Duodenal mucosa (tissue), 2 donors: ENCODE measurements at regions not wholly inside any gene's neighbourhood (a gene's known extent, or its start where the extent isn't known, plus 50 kb on each side); places are given as distances from the start of the nearest gene placed in this dataset.

Experiments used
- H3K27ac ChIP-seq: one replicate; pipeline ENCODE4 v1.7.0; 2013; ENCODE audit warnings: low read depth, low read length
- H3K27me3 ChIP-seq, 2 donors: one replicate each; pipeline ENCODE4 v1.7.0; 2013; ENCODE audit warnings: low read length in 2 of 2, control low read depth in 1 of 2; ENCODE audit not compliant: insufficient read depth in 2 of 2, control insufficient read depth in 1 of 2
- H3K36me3 ChIP-seq, 2 donors: one replicate each; pipeline ENCODE4 v1.7.0; 2013; ENCODE audit warnings: low read length in 2 of 2, control low read depth in 1 of 2; ENCODE audit not compliant: insufficient read depth in 2 of 2, control insufficient read depth in 1 of 2
- H3K4me1 ChIP-seq, 2 donors: one replicate each; pipeline ENCODE4 v1.7.0; 2013; ENCODE audit warnings: low read length in 2 of 2, control low read depth in 1 of 2; ENCODE audit not compliant: insufficient read depth in 2 of 2, control insufficient read depth in 1 of 2
- H3K4me3 ChIP-seq, 2 donors: one replicate each; pipeline ENCODE4 v1.7.0; 2013; ENCODE audit warnings: low read length in 2 of 2, low read depth in 1 of 2
- H3K9ac ChIP-seq, 2 donors: one replicate each; pipeline ENCODE4 v1.7.0; 2013; ENCODE audit warnings: low read length in 2 of 2, low read depth in 1 of 2
- H3K9me3 ChIP-seq, 2 donors: one replicate each; pipeline ENCODE4 v1.7.0; 2013; ENCODE audit warnings: low read length in 2 of 2, control low read depth in 1 of 2; ENCODE audit not compliant: control insufficient read depth in 1 of 2

DNA sequence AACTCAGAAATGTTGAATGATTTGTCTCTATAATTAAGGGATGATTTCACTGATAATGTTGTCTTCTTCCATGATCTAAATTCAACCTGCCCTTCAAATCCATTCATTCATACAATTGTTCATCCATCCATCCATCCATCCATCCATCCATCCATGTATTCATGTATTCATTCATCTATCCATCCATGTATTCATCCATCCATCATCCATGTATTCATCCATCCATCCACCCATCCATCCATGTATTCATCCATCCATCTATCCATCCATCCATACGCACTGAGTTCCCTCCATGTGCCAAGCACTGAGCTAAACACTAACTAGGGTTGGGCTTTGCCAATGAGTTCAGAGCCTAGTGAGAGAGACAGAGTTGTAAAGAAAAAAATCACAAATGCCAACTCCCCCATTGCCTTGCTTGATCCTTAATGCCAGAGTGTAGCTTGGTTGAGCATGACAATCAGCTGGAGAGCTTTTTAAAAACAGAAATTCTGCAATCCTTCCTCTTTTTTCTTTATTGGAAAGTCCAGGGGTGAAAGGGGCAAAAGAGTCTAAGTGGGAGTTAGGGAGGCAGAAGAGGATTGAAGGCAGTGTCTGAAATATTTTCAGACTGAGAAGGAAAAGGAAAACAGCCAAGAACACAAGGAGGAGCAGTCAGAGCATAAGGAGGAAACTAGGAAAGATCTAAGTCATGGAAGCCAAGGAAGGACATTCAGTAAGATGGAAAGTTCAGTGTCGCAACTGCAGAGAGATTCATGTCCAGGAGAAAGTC lies 92.4 kb upstream of the ERG start:
- Histone ChIP-seq H3K9me3 (no peaks in the 10 kb centered on the region), H3K4me3 (no peak overlapping the region), H3K9ac (no peak overlapping the region), H3K36me3 (no peaks in the 10 kb centered on the region), H3K27me3 (peaks cover 2 to 12% of the 10 kb centered on the region in 2 donors), H3K4me1 (no peaks in the 10 kb centered on the region), H3K27ac (no peak overlapping the region)

DNA sequence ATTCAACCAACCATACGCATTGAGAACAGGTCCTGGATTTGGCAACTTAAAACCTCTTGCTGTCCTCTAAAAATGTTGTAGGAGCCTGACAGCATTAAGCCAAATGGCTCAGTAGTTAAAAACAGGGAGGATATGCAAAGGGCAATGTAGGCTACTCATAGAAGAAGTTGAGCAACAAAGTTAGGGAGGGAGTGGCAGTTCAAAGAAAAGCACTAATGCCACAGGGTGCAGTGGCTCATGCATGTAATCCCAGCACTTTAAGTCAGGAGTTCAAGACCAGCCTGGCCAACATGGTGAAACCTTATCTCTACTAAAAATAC lies 92.9 kb upstream of the ERG start:
- no peak overlapping the region for H3K4me3 ChIP-seq
- H3K36me3 ChIP-seq: no peaks in the 10 kb centered on the region
- no peak overlapping the region for H3K27ac ChIP-seq
- no peak overlapping the region for H3K9ac ChIP-seq
- H3K4me1 ChIP-seq: no peaks in the 10 kb centered on the region
- peaks cover 2 to 12% of the 10 kb centered on the region in 2 donors for H3K27me3 ChIP-seq
- H3K9me3 ChIP-seq: no peaks in the 10 kb centered on the region

DNA sequence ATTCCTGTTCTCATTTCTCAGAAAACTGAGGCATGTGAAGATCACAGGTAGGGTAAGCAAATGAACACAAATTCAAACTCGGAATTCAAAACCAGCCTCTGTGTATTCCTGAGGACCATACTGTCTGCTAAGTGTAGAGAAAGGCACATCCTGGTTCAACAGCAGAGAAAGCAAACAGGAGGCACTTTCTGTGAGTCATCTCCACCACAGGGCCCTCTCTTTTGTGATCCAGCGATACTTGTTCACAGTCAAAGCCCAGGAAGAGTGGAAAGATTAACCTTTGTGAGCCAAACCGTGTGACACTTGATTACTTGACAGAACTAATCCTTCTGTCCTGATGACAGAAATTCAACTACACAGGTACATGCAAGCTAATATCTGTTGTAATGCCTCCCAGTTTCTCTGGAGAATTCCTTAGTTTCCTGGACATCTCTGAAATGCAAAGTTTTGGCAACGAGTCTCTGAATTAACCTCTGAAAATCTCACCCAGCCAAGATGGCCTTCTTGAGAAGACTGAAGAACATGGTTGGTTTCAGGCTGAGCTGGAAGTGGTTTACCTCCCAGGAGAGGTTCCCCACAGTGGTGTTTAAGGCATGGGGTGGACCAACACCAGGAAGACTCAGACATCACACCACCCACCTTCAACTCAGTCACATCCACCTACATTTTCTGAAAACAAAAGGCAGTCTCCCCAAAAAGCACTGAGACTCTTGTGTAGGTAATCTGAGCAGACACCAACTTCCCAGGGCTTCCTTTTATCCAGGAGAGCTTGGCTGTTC lies 98.2 kb upstream of the ERG start:
- peaks cover 2 to 12% of the 10 kb centered on the region in 2 donors for H3K27me3 ChIP-seq

DNA sequence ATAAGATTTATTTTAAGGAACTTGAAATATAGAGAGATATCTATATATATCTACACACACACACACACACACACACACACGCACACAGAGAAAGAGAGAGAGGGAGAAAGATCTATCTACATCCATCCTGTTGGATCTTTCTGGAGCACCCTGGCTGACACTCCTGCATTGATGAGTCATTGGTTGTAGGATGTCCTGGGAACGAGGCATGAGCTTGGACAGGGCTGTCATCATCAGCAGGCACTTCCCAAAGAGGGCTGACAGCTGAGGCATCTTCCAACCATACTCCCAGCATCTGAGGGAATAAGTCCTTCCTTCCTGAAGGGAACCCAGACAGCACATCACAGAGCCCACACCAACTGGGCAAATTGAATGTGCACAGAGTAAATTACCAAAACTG lies 99.1 kb upstream of the ERG start:
- Histone ChIP-seq H3K9ac (no peak overlapping the region), H3K27ac (no peak overlapping the region), H3K4me1 (no peaks in the 10 kb centered on the region), H3K4me3 (no peak overlapping the region), H3K9me3 (no peaks in the 10 kb centered on the region), H3K27me3 (peaks cover 0 to 6% of the 10 kb centered on the region in 2 donors), H3K36me3 (no peaks in the 10 kb centered on the region)

More for the DNA sequence above, 98.2 kb upstream of the ERG start:
- Histone ChIP-seq H3K4me1 (no peaks in the 10 kb centered on the region), H3K4me3 (no peak overlapping the region), H3K9me3 (no peaks in the 10 kb centered on the region), H3K9ac (no peak overlapping the region), H3K36me3 (no peaks in the 10 kb centered on the region), H3K27ac (no peak overlapping the region)

DNA sequence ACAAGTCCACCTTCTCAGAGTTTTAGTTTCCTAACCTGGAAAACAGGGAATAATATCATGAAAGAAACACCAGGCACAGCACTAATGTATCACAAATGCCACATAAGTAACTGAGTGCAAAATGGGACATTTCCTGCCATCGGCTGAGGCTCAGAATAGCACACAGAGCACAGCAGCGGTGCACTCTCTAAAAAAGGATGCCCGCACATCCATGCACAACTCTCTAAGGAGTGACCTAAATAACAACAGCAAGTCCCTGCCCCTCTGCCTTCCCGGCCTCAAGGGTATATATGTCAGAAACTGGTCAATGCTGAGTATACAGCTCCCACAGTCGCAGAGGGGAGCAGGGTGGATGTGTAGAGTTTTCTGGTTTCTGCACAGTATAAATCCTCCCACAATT lies 100.1 kb upstream of the ERG start:
- no peak overlapping the region for H3K4me3 ChIP-seq
- H3K36me3 ChIP-seq: no peaks in the 10 kb centered on the region
- no peaks in the 10 kb centered on the region for H3K4me1 ChIP-seq
- H3K27me3 ChIP-seq: peaks cover 0 to 6% of the 10 kb centered on the region in 2 donors
- no peaks in the 10 kb centered on the region for H3K9me3 ChIP-seq
- no peak overlapping the region for H3K27ac ChIP-seq
- H3K9ac ChIP-seq: no peak overlapping the region

DNA sequence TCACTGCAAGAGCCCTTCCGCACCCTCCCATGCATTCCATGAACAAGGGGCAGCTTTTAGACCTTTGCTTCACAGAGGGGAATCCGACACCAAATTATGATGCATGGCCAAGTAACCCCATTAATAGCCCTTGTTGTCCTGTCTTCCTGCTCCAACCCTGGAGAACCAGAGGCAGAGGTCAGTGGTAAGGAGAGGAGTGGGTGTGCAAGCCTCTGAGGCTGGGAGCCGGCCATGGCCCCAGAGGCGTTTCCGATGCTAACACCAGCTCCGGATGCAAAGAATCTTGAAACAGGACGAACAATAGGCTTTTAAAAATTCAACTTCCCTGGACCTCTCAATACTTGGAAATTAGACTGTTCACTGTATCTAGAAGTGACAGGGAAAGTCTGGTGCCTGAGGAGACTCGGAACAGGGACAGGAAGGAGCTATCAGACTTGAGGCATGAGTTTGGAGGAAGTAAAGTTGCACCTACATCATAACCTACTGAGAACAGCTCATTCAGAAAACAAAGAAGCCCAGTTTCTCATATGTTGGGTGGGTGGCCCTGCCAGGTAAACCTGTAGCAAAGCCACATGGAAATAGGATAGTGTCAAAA lies 101.2 kb upstream of the ERG start:
- no peak overlapping the region for H3K4me3 ChIP-seq
- no peak overlapping the region for H3K9ac ChIP-seq
- no peaks in the 10 kb centered on the region for H3K4me1 ChIP-seq
- no peak overlapping the region for H3K27ac ChIP-seq
- no peaks in the 10 kb centered on the region for H3K36me3 ChIP-seq
- peaks cover 0 to 3% of the 10 kb centered on the region in 2 donors for H3K27me3 ChIP-seq
- no peaks in the 10 kb centered on the region for H3K9me3 ChIP-seq

DNA sequence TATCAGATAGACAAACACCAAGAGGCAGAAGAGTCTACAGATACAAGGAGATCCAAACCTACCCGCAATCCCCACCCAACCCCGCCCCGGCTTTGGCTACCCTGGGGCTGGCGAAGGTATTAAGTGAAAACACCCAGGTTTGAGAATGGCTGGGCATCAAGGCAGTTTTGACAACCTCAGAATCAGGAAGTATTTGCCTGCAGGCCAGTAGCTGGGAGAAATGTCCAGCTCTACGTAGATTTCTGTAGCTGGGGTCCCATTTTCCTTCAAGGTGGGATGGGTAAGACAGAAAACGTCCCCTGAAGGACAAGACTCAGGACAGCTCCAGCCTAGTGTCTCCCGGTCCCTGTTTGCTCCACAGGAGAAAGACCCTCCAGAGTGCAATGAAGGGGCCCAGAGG lies 101.8 kb upstream of the ERG start:
- H3K36me3 ChIP-seq: no peaks in the 10 kb centered on the region
- H3K9me3 ChIP-seq: no peaks in the 10 kb centered on the region
- no peaks in the 10 kb centered on the region for H3K4me1 ChIP-seq
- H3K27me3 ChIP-seq: no peaks in the 10 kb centered on the region
- H3K9ac ChIP-seq: no peak overlapping the region
- no peak overlapping the region for H3K4me3 ChIP-seq
- no peak overlapping the region for H3K27ac ChIP-seq

DNA sequence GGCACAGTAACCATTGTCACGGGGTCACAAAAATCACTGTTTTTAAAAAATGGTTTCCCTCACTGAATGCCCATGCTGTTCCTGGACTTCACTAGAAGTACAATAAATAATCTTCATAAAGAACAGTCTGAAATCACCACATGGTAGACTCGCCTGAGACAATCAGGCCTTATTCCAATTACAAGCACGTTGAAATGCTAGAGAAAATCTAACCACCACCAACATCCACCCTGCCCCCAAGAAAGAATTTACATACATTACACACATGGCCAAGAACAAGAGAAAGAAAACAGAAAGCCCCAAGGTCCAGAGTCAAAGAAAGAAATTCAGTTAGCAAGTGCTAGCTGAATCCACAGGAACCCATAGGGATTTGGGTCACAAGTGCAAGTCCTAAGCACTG lies 107.0 kb upstream of the ERG start:
- no peaks in the 10 kb centered on the region for H3K9me3 ChIP-seq
- no peak overlapping the region for H3K4me3 ChIP-seq
- H3K27ac ChIP-seq: no peak overlapping the region
- no peaks in the 10 kb centered on the region for H3K36me3 ChIP-seq
- no peaks in the 10 kb centered on the region for H3K27me3 ChIP-seq
- H3K4me1 ChIP-seq: no peaks in the 10 kb centered on the region
- no peak overlapping the region for H3K9ac ChIP-seq

DNA sequence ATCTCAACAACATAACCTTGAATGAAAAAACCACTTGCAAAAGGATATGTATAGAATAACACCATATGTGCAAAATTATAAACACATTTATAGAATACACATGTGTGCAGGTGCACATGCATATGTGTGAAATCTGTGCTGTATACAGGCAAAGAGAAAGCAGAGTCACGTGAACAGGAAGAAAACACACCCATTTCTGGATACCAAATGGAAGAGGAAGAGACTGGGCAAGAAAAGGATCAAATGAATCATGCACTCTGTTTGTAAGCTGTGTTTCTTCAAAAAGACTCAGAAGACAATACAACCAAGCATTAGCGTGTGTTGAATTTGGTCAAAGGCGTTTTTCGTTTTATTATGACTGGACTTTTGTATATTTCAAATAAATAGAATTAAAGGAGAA lies 111.3 kb upstream of the ERG start:
- no peak overlapping the region for H3K27ac ChIP-seq
- H3K9me3 ChIP-seq: no peaks in the 10 kb centered on the region
- no peaks in the 10 kb centered on the region for H3K27me3 ChIP-seq
- no peaks in the 10 kb centered on the region for H3K36me3 ChIP-seq
- no peaks in the 10 kb centered on the region for H3K4me1 ChIP-seq
- no peak overlapping the region for H3K9ac ChIP-seq
- no peak overlapping the region for H3K4me3 ChIP-seq

DNA sequence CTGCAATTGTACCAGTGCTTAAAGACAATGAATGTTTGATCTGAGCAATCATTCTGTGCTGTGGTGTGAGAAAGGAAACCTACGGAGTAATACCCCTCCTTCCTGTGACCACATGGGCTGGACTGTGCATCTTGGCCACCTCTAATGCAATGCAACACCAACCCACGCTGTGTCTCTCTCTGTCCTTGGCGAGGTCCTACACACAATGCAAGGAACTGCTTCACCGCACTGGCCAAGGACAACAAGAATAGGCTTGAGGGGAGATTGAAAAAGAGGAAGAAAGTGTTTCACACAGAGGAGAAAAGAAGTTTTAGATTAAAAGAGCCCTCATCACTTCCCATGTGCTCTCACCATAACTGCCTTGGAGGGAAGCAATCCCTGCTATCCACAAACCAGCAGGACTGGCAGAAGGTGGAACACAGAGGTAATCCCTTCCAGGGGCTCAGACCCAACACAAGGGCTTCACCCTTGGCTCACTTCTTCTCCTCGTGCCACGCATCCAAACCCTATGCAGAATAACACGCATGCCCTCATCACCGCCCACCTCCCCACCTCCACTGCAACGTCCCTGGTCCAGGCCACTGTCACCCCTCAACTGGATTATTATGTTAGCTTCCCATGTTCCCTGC lies 112.5 kb upstream of the ERG start:
- Histone ChIP-seq H3K4me3 (no peak overlapping the region), H3K27me3 (no peaks in the 10 kb centered on the region), H3K9ac (no peak overlapping the region), H3K9me3 (no peaks in the 10 kb centered on the region), H3K36me3 (no peaks in the 10 kb centered on the region), H3K27ac (no peak overlapping the region), H3K4me1 (no peaks in the 10 kb centered on the region)
